Activated CD8-positive, alpha-beta T cell treated with anti-CD3 and anti-CD28 coated beads for 36 hours (primary cell): ENCODE measurements at regions not wholly inside any gene's neighbourhood (a gene's known extent, or its start where the extent isn't known, plus 50 kb on each side); places are given as distances from the start of the nearest gene placed in this dataset.
"Not testable (repeated sequence)": the region's sequence is repeated elsewhere in the genome, so short reads cannot be mapped to it uniquely, and the experiment has no call there.

Source experiments
- ATAC-seq: fragments of 200-7000 bp; cut with Tn5 transposase; one replicate; pipeline ENCODE4 v1.10.0; 2021; ENCODE audit warnings: mild to moderate bottlenecking, moderate library complexity
- CTCF ChIA-PET: fragments of 350-600 bp; sonication (Branson Sonifier 250); formaldehyde crosslinking; loops from one replicate; lab custom pipeline; 2021; ENCODE audit warnings: antibody characterized with exemption; lab: Charles Lee
- POLR2A ChIA-PET: fragments of 350-600 bp; sonication (Branson Sonifier 250); formaldehyde crosslinking; loops from one replicate; lab custom pipeline; 2021; ENCODE audit warnings: antibody characterized with exemption; lab: Charles Lee
- DNase-seq: peaks from one replicate; pipeline ENCODE4 v3.0.0-alpha.2; 2020
- H3K27ac Mint-ChIP-seq: one replicate; pipeline ENCODE4 v1.8.0; 2021; ENCODE audit warnings: mild to moderate bottlenecking, mixed read lengths
- H3K27me3 Mint-ChIP-seq: one replicate; pipeline ENCODE4 v1.8.0; 2021; ENCODE audit warnings: mixed read lengths
- H3K36me3 Mint-ChIP-seq: one replicate; pipeline ENCODE4 v1.8.0; 2021; ENCODE audit warnings: low read depth, mixed read lengths
- H3K4me1 Mint-ChIP-seq: one replicate; pipeline ENCODE4 v1.8.0; 2021; ENCODE audit warnings: low read depth, mixed read lengths
- H3K4me3 Mint-ChIP-seq: one replicate; pipeline ENCODE4 v1.8.0; 2021; ENCODE audit warnings: mild to moderate bottlenecking, moderate library complexity, mixed read lengths
- H3K9me3 Mint-ChIP-seq: one replicate; pipeline ENCODE4 v1.8.0; 2021; ENCODE audit warnings: mixed read lengths
- intact Hi-C: fragments of 100-400 bp; cut with micrococcal nuclease; formaldehyde crosslinking; loops from one replicate; pipeline ENCODE4 v1.10.0; 2022
- TF ChIP-seq, protein P1 (sequence below): fragments of 200-600 bp; IDR thresholded peaks from one replicate; pipeline ENCODE4 v1.8.0; 2022; ENCODE audit warnings: antibody characterized with exemption, mild to moderate bottlenecking

DNA sequence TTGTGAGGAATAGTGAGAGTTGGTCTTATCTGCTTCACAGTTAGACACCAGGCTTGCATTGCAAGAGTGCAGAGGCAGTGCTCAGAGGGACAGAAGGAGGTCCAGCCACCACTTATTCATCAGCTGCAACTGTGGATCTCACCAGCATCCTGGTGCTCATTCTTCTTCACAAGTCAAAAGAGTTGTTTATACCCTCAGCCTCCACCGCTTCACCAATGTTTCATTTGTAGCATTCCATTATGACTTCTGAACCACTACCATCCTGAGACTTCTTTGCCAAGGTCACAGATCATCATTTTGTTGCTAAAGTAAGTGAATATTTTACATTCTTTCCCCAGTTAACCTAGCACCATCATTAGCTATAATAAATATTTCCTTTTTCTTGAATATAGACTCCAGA is 230.5 kb upstream of the KITLG start:
- Mint-ChIP-seq H3K36me3 (no peaks in the 10 kb centered on the region), H3K27me3 (no peaks in the 10 kb centered on the region)
- no peak for ATAC-seq

DNA sequence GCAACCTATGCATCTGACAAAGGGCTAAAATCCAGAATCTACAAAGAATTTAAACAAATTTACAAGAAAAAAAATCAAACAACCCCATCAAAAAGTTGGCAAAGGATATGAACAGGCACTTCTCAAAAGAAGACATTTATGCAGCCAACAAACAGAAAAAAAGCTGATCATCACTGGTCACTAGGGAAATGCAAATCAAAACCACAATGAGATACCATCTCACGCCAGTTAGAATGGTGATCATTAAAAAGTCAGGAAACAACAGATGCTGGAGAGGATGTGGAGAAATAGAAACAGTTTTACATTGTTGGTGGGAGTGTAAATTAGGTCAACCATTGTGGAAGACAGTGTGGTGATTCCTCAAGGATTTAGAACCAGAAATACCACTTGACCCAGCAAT is 229.6 kb upstream of the KITLG start:
- POLR2A ChIA-PET, H3K27me3 Mint-ChIP-seq, H3K36me3 Mint-ChIP-seq, intact Hi-C loops, H3K4me1 Mint-ChIP-seq, ATAC-seq, CTCF ChIA-PET, H3K9me3 Mint-ChIP-seq, H3K4me3 Mint-ChIP-seq, DNase-seq, H3K27ac Mint-ChIP-seq: not testable (repeated sequence)

More for the DNA sequence above, 230.5 kb upstream of the KITLG start:
- intact Hi-C loops, result no loop called here
- POLR2A ChIA-PET, result no interaction called here
- H3K4me3 Mint-ChIP-seq, result no peak overlapping the region
- CTCF ChIA-PET, result no interaction called here
- no peaks in the 10 kb centered on the region for H3K4me1 Mint-ChIP-seq
- TF ChIP-seq, protein P1, sequence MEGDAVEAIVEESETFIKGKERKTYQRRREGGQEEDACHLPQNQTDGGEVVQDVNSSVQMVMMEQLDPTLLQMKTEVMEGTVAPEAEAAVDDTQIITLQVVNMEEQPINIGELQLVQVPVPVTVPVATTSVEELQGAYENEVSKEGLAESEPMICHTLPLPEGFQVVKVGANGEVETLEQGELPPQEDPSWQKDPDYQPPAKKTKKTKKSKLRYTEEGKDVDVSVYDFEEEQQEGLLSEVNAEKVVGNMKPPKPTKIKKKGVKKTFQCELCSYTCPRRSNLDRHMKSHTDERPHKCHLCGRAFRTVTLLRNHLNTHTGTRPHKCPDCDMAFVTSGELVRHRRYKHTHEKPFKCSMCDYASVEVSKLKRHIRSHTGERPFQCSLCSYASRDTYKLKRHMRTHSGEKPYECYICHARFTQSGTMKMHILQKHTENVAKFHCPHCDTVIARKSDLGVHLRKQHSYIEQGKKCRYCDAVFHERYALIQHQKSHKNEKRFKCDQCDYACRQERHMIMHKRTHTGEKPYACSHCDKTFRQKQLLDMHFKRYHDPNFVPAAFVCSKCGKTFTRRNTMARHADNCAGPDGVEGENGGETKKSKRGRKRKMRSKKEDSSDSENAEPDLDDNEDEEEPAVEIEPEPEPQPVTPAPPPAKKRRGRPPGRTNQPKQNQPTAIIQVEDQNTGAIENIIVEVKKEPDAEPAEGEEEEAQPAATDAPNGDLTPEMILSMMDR, result no peak
- no peak overlapping the region for H3K27ac Mint-ChIP-seq
- H3K9me3 Mint-ChIP-seq, result no peaks in the 10 kb centered on the region
- DNase-seq, result no peak

DNA sequence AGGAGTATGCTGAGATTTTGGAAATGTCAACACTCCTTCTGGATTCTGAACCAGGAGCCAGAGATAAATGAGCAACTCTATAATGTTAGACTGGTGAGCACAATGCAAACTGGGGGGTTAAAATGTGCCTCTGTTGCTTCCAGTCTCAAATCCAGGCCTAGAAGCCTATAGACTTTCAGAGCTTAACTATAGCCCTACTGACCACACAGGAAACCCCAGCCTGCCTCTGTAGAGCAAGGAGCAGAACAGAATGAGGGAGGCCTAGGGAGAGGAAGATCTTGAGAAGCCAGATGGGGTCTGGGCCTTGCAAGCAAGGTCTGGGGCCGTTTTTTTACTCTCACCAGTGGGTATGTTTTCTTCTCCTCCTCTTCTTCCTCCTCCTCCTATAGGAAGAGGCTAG is 225.4 kb upstream of the KITLG start:
- ATAC-seq (no peak), DNase-seq (no peak)
- intact Hi-C loops, result no loop called here
- no peaks in the 10 kb centered on the region for H3K27me3 Mint-ChIP-seq
- TF ChIP-seq, protein P1, result no peak
- H3K4me3 Mint-ChIP-seq, result no peak overlapping the region
- CTCF ChIA-PET, result no interaction called here
- no peaks in the 10 kb centered on the region for H3K9me3 Mint-ChIP-seq
- H3K36me3 Mint-ChIP-seq, result no peaks in the 10 kb centered on the region
- POLR2A ChIA-PET, result no interaction called here
- H3K27ac Mint-ChIP-seq, result no peak overlapping the region
- no peaks in the 10 kb centered on the region for H3K4me1 Mint-ChIP-seq

DNA sequence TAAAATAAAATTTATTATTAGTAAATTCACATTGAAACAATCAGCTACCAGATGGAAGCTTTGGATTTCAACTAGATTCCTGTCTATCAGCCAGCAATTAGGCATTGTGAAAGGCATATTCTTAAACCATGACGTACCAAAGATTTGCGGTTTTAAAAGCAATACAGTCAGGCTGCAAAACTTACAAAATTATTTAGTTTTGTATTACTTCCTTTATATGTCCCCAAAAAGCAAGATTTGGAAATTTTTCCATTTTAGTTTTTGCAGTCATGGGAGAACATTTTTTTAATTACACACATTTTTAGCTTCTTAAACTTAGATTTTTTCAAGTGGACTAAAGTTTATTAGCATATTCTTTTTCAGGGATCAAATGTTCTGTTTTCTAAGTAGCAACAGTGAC is 225.0 kb upstream of the KITLG start:
- H3K9me3 Mint-ChIP-seq, result peaks cover 2% of the 10 kb centered on the region
- no peak overlapping the region for H3K4me3 Mint-ChIP-seq
- H3K27ac Mint-ChIP-seq, result no peak overlapping the region
- no peak for DNase-seq
- ChIA-PET POLR2A (no interaction called here), CTCF (no interaction called here)
- H3K36me3 Mint-ChIP-seq, result no peaks in the 10 kb centered on the region
- no peak for ATAC-seq
- intact Hi-C loops, result no loop called here
- TF ChIP-seq, protein P1, result no peak
- H3K27me3 Mint-ChIP-seq, result no peaks in the 10 kb centered on the region
- H3K4me1 Mint-ChIP-seq, result no peaks in the 10 kb centered on the region

DNA sequence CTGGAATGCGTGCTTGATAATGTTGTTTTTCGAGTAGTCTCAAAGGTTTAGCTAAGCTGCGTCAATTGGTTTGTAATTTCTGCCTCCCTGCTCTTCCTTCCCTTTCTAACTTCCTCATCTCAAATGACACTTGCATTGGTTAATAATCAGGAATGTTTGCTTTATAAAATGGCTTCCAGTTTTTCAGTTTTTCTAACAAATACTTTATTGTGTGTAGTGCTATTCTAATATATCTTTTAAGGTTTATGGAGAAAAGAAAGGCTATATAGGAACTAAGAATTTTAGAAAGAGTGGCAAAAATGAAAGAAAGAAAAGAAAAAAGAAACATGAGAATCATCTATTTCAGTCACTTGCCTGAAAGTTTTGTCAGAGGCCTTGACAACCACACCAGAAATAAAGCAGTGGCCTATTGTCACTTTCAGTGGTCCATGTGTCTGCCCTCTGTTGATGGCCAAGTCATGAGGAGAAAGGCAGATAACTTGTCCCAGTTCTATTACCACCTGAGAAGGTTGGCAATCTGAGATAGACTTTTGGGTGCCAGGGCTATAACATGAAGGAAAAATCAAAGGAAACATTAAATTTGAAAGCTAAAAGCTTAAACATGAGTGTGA is 221.9 kb upstream of the KITLG start:
- H3K4me1 Mint-ChIP-seq, result no peaks in the 10 kb centered on the region
- H3K36me3 Mint-ChIP-seq, result no peaks in the 10 kb centered on the region
- peaks cover 2% of the 10 kb centered on the region for H3K9me3 Mint-ChIP-seq
- intact Hi-C loops, result no loop called here
- TF ChIP-seq, protein P1, result no peak
- ATAC-seq (no peak), DNase-seq (no peak)
- CTCF ChIA-PET, result interaction anchor here (1.3 kb wide), 1 partner anchor 11 kb away, joined by 3 read pairs; no protein-coding TSS in a partner anchor
- POLR2A ChIA-PET, result no interaction called here
- H3K27ac Mint-ChIP-seq, result no peak overlapping the region
- H3K27me3 Mint-ChIP-seq, result no peaks in the 10 kb centered on the region
- H3K4me3 Mint-ChIP-seq, result no peak overlapping the region
